Upper lobe of left lung (tissue), 6 donors: ENCODE measurements at regions not wholly inside any gene's neighbourhood (a gene's known extent, or its start where the extent isn't known, plus 50 kb on each side); places are given as distances from the start of the nearest gene placed in this dataset.

ENCODE experiments used
- ATAC-seq, 2 donors: fragments of 200-7000 bp; cut with Tn5 transposase; one replicate each; pipeline ENCODE4 v1.9.1; 2022; ENCODE audit warnings: mild to moderate bottlenecking in 2 of 2, moderate library complexity in 2 of 2; ENCODE audit not compliant: low FRiP score in 2 of 2
- DNase-seq, 2 donors: peaks; one replicate each; pipeline ENCODE4 v3.0.0-alpha.2; 2019 to 2020
- H3K27ac ChIP-seq, 4 donors: fragments of 200-600 bp; sonication (generic); one replicate each; pipeline ENCODE4 v1.5.1; 2016 to 2019
- H3K27me3 ChIP-seq, 4 donors: fragments of 200-600 bp; sonication (generic); one replicate each; pipeline ENCODE4 v1.5.1; 2017 to 2019
- H3K36me3 ChIP-seq, 4 donors: fragments of 200-600 bp; sonication (generic); one replicate each; pipeline ENCODE4 v1.5.1; 2016 to 2019
- H3K4me1 ChIP-seq, 4 donors: fragments of 200-600 bp; sonication (generic); one replicate each; pipeline ENCODE4 v1.5.1; 2018 to 2019
- H3K4me3 ChIP-seq, 4 donors: fragments of 200-600 bp; sonication (generic); one replicate each; pipeline ENCODE4 v1.5.1; 2017 to 2019; ENCODE audit warnings: mild to moderate bottlenecking in 2 of 4, moderate library complexity in 1 of 4
- H3K9me3 ChIP-seq, 4 donors: fragments of 200-600 bp; sonication (generic); one replicate each; pipeline ENCODE4 v1.5.1; 2018 to 2019
- CTCF ChIP-seq, 6 experiments: fragments of 450-650 bp in 4 of 6; fragments of 200-600 bp in 2 of 6; sonication (generic) in 2 of 6; IDR thresholded peaks; one replicate each; pipeline ENCODE4 v1.5.1; 2016 to 2019; ENCODE audit warnings: antibody characterized with exemption in 6 of 6
- EP300 ChIP-seq, 4 donors: sonication (generic); formaldehyde crosslinking; IDR thresholded peaks; one replicate each; pipeline ENCODE4 v1.5.1; 2017; ENCODE audit warnings: antibody characterized with exemption in 4 of 4, control low read depth in 2 of 4
- POLR2A ChIP-seq, 4 donors: fragments of 450-650 bp; IDR thresholded peaks; one replicate each; pipeline ENCODE4 v1.5.1; 2016 to 2017; ENCODE audit warnings: antibody characterized with exemption in 4 of 4, mild to moderate bottlenecking in 2 of 4
- POLR2AphosphoS5 ChIP-seq, 2 donors: sonication (generic); formaldehyde crosslinking; IDR thresholded peaks; one replicate each; pipeline ENCODE4 v1.5.1; 2017; ENCODE audit warnings: antibody characterized with exemption in 2 of 2
- WGBS, 2 donors: methylation state at CpG; one replicate each; pipeline ENCODE4 v1.1.5; 2017 to 2018; 5-methylcytosine and 5-hydroxymethylcytosine counted together
- donor health status: DM: no; HTN: no; CAD: no; lungs with moderate emphysema.
- donor health status: DM: no; HTN: yes; CAD: no; lungs with severe emphysema.

- ATAC-seq (peak in 1 of 2 donors; percentile 95), DNase-seq (peak in 1 of 2 donors; percentile 88)
- peaks cover 0 to 3% (median 0%) of the 10 kb centered on the region in 4 donors for H3K9me3 ChIP-seq
- peaks cover 0 to 3% (median 0%) of the 10 kb centered on the region in 4 donors for H3K4me1 ChIP-seq
- TF ChIP-seq CTCF (IDR thresholded peaks at IDR 0.05): peak in 3 of 6 experiments; percentile 23 to 51 (median 44)
- TF ChIP-seq POLR2AphosphoS5 (IDR thresholded peaks at IDR 0.05): peak; percentile 30 to 63
- no peak for TF ChIP-seq EP300 (IDR thresholded peaks at IDR 0.05)
- no peak for TF ChIP-seq POLR2A (IDR thresholded peaks at IDR 0.05)
- no peaks in the 10 kb centered on the region for H3K27me3 ChIP-seq
- no peaks in the 10 kb centered on the region for H3K36me3 ChIP-seq
- peak overlapping the region in 2 of 4 donors; percentile 88 to 89 for H3K27ac ChIP-seq
- 60 to 97% methylated on average over 5 to 15 of the region's 15 CpGs for WGBS, 2 donors
- H3K4me3 ChIP-seq: peak overlapping the region in 1 of 4 donors; percentile 33
Observed at GRCh38 chrX:131729295-131729694, 185.4 kb downstream of the OR13H1 start.

GRCh38 chrX:131734621-131735020 is 190.7 kb downstream of the OR13H1 start:
- Histone ChIP-seq H3K4me3 (peak overlapping the region in 1 of 4 donors; percentile 14), H3K9me3 (peaks cover 0 to 2% (median 0%) of the 10 kb centered on the region in 4 donors), H3K36me3 (no peaks in the 10 kb centered on the region), H3K27me3 (no peaks in the 10 kb centered on the region), H3K4me1 (peaks cover 0 to 6% (median 0%) of the 10 kb centered on the region in 4 donors), H3K27ac (no peak overlapping the region)
- WGBS, 2 donors: 49 to 97% methylated on average over 9 of the region's 9 CpGs
- DNase-seq (peak in 1 of 2 donors; percentile 81), ATAC-seq (peak in 1 of 2 donors; percentile 68)
- TF ChIP-seq POLR2AphosphoS5 (IDR thresholded peaks at IDR 0.05) (peak; percentile 42 to 84), POLR2A (IDR thresholded peaks at IDR 0.05) (no peak), CTCF (IDR thresholded peaks at IDR 0.05) (peak in 2 of 6 experiments; percentile 48 to 58), EP300 (IDR thresholded peaks at IDR 0.05) (no peak)

- ATAC-seq (no peak), DNase-seq (no peak)
- Histone ChIP-seq H3K27me3 (no peaks in the 10 kb centered on the region), H3K4me1 (peaks cover 0 to 6% (median 0%) of the 10 kb centered on the region in 4 donors), H3K27ac (no peak overlapping the region), H3K4me3 (peak overlapping the region in 1 of 4 donors; percentile 14), H3K36me3 (no peaks in the 10 kb centered on the region), H3K9me3 (peaks cover 0 to 7% (median 0%) of the 10 kb centered on the region in 4 donors)
- WGBS, 2 donors: 55 to 95% methylated on average over 2 to 3 of the region's 3 CpGs
- TF ChIP-seq CTCF (IDR thresholded peaks at IDR 0.05): no peak
- no peak for TF ChIP-seq POLR2A (IDR thresholded peaks at IDR 0.05)
- TF ChIP-seq EP300 (IDR thresholded peaks at IDR 0.05): no peak
- no peak for TF ChIP-seq POLR2AphosphoS5 (IDR thresholded peaks at IDR 0.05)
Observed at GRCh38 chrX:131735127-131735526, 191.3 kb downstream of the OR13H1 start.

- H3K4me1 ChIP-seq: peaks cover 0 to 10% (median 0%) of the 10 kb centered on the region in 4 donors
- no peak for ATAC-seq
- peaks cover 0 to 10% (median 0%) of the 10 kb centered on the region in 4 donors for H3K9me3 ChIP-seq
- DNase-seq: no peak
- H3K27ac ChIP-seq: no peak overlapping the region
- 70 to 79% methylated on average over 2 of the region's 2 CpGs for WGBS, 2 donors
- H3K27me3 ChIP-seq: no peaks in the 10 kb centered on the region
- no peak overlapping the region for H3K4me3 ChIP-seq
- TF ChIP-seq POLR2A (IDR thresholded peaks at IDR 0.05) (no peak), POLR2AphosphoS5 (IDR thresholded peaks at IDR 0.05) (no peak), CTCF (IDR thresholded peaks at IDR 0.05) (no peak), EP300 (IDR thresholded peaks at IDR 0.05) (no peak)
- H3K36me3 ChIP-seq: no peaks in the 10 kb centered on the region
Observed at GRCh38 chrX:131739823-131740222, 195.9 kb downstream of the OR13H1 start.

- TF ChIP-seq POLR2AphosphoS5 (IDR thresholded peaks at IDR 0.05) (peak; percentile 48 to 49), CTCF (IDR thresholded peaks at IDR 0.05) (peak in 4 of 6 experiments; percentile 41 to 62 (median 53)), POLR2A (IDR thresholded peaks at IDR 0.05) (no peak), EP300 (IDR thresholded peaks at IDR 0.05) (no peak)
- Histone ChIP-seq H3K9me3 (peaks cover 0 to 10% (median 0%) of the 10 kb centered on the region in 4 donors), H3K4me3 (peak overlapping the region in 2 of 4 donors; percentile 1 to 35), H3K36me3 (no peaks in the 10 kb centered on the region), H3K27me3 (no peaks in the 10 kb centered on the region), H3K4me1 (peaks cover 0 to 4% (median 2%) of the 10 kb centered on the region in 4 donors), H3K27ac (peak overlapping the region in 2 of 4 donors; percentile 85)
- peak in 1 of 2 donors; percentile 82 for DNase-seq
- ATAC-seq: peak in 1 of 2 donors; percentile 94
- whole genome bisulfite sequencing, 2 donors: 58 to 95% methylated on average over 8 to 12 of the region's 12 CpGs
Observed at GRCh38 chrX:131741103-131741581, 197.3 kb downstream of the OR13H1 start.
